ENCODE measurements at regions not wholly inside any gene's neighbourhood (a gene's known extent, or its start where the extent isn't known, plus 50 kb on each side); places are given as distances from the start of the nearest gene placed in this dataset.
"Not testable (repeated sequence)": the region's sequence is repeated elsewhere in the genome, so short reads cannot be mapped to it uniquely, and the experiment has no call there.

- peak; percentile 88 for DNase-seq
These were observed 617.7 kb downstream of the MID1IP1 start for GRCh38 chrX:39418731-39419638.

GRCh38 chrX:39421006-39421405 lies 619.7 kb downstream of the MID1IP1 start:
- DNase-seq, result no peak

- no peak for DNase-seq
These were observed 624.0 kb downstream of the MID1IP1 start for GRCh38 chrX:39425124-39425806.

- DNase-seq, result no peak
These were observed 624.8 kb downstream of the MID1IP1 start for GRCh38 chrX:39426101-39426500.

GRCh38 chrX:39427492-39427891 lies 626.2 kb downstream of the MID1IP1 start:
- no peak for DNase-seq

GRCh38 chrX:39427906-39428305 lies 626.6 kb downstream of the MID1IP1 start:
- DNase-seq, result no peak

GRCh38 chrX:39430551-39430950 lies 629.3 kb downstream of the MID1IP1 start:
- DNase-seq, result no peak

- no peak for DNase-seq
These were observed 630.6 kb downstream of the MID1IP1 start for GRCh38 chrX:39431893-39432292.

GRCh38 chrX:39434671-39435070 lies 633.4 kb downstream of the MID1IP1 start:
- not testable (repeated sequence) for DNase-seq

GRCh38 chrX:39436538-39436937 lies 635.3 kb downstream of the MID1IP1 start:
- not testable (repeated sequence) for DNase-seq

- DNase-seq, result no peak
These were observed 636.6 kb downstream of the MID1IP1 start for GRCh38 chrX:39437670-39438441.

GRCh38 chrX:39438603-39439602 lies 637.6 kb downstream of the MID1IP1 start:
- no peak for DNase-seq

GRCh38 chrX:39439906-39440798 lies 638.9 kb downstream of the MID1IP1 start:
- no peak for DNase-seq

- DNase-seq, result no peak
These were observed 639.6 kb downstream of the MID1IP1 start for GRCh38 chrX:39440799-39441284.

GRCh38 chrX:39442332-39442731 lies 641.1 kb downstream of the MID1IP1 start:
- no peak for DNase-seq

- no peak for DNase-seq
These were observed 642.0 kb downstream of the MID1IP1 start for GRCh38 chrX:39443240-39443639.

GRCh38 chrX:39445336-39445735 lies 644.1 kb downstream of the MID1IP1 start:
- no peak for DNase-seq

- DNase-seq, result no peak
These were observed 648.1 kb downstream of the MID1IP1 start for GRCh38 chrX:39449352-39449751.

GRCh38 chrX:39450234-39450977 lies 647.4 kb downstream of the BCOR start:
- no peak for DNase-seq

- DNase-seq, result no peak
These were observed 646.7 kb downstream of the BCOR start for GRCh38 chrX:39451046-39451445.
